Activated CD4-positive, alpha-beta T cell treated with anti-CD3 and anti-CD28 coated beads, Interleukin-2, amount 10 ng/mL, durations not matched to agents 24 days and 14 days (primary cell): ENCODE measurements at regions not wholly inside any gene's neighbourhood (a gene's known extent, or its start where the extent isn't known, plus 50 kb on each side); places are given as distances from the start of the nearest gene placed in this dataset.
"Not testable (repeated sequence)": the region's sequence is repeated elsewhere in the genome, so short reads cannot be mapped to it uniquely, and the experiment has no call there.

Experiments
- DNase-seq: peaks from one replicate; pipeline ENCODE4 v3.0.0; 2022
- H3K27ac Mint-ChIP-seq: one replicate; pipeline ENCODE4 v1.8.0; 2022; ENCODE audit warnings: mild to moderate bottlenecking, mixed read lengths
- H3K27me3 Mint-ChIP-seq: one replicate; pipeline ENCODE4 v1.8.0; 2022; ENCODE audit warnings: mixed read lengths
- H3K36me3 Mint-ChIP-seq: one replicate; pipeline ENCODE4 v1.8.0; 2022; ENCODE audit warnings: low read depth, mild to moderate bottlenecking, mixed read lengths
- H3K4me1 Mint-ChIP-seq: one replicate; pipeline ENCODE4 v1.8.0; 2021; ENCODE audit warnings: mixed read lengths
- H3K4me3 Mint-ChIP-seq: one replicate; pipeline ENCODE4 v1.8.0; 2022; ENCODE audit warnings: mild to moderate bottlenecking, moderate library complexity, mixed read lengths
- H3K9me3 Mint-ChIP-seq: one replicate; pipeline ENCODE4 v1.8.0; 2021; ENCODE audit warnings: mixed read lengths
- intact Hi-C: fragments of 100-400 bp; cut with micrococcal nuclease; formaldehyde crosslinking; loops from one replicate; pipeline ENCODE4 v1.15.1; 2023

DNA sequence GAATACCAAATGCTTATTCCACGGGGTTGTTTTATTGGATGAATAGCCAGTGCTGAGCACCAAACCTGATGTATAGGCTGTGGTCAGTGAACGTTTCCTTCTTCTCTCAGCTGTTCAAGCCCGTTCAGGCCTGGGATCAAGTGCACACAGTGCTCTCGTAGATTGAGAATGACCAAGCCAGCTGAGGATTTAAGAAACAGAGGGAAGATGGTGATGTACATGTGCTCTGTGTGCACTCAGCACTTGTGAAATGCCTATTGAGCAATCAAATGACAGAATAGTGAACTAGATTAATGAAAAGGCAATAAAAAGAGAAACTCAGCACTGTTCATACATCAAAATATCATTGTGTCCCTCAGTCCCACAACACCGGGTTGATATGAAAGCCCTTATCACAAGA is 302.5 kb downstream of the BMPER start:
- peaks cover 5% of the 10 kb centered on the region for H3K9me3 Mint-ChIP-seq
- H3K4me3 Mint-ChIP-seq: no peak overlapping the region
- intact Hi-C loops: no loop called here

DNA sequence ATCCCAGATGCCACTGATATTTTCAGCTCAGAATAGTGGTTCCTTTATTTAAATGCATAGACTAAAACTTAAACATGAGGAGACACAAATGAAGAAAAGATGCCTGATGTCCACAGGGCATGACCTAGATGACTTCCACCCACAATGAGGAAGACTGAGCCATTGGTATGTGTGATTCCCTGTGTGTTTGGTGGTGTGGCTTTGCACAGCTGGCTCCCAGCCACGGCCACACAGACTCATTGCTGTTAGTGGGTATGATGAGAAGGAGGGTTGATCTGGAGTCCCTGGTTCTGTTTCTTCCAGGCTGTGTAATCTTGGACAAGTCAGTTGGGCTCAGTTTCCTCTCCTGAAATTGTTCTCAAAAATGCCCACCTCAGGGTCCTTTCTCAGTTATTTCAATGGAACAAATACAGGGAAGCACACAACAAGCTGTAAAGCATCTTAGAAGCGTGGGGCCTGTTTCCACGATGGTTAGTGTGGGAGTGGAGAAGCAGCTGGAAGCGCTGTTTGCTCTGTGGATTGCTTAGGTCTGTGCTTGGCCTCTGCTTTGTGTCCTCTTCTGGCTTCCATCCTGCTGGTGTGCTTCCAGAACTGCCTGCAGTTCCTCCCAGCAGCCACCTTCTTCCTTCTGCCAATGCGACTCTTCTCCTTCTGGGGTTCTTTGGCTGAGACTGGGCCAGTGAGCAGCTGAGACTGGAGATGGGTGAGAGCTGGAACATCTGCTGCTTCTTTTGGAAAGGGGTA is 303.7 kb downstream of the BMPER start:
- Mint-ChIP-seq H3K36me3 (no peaks in the 10 kb centered on the region), H3K4me3 (no peak overlapping the region), H3K9me3 (peaks cover 7% of the 10 kb centered on the region), H3K4me1 (no peaks in the 10 kb centered on the region), H3K27ac (no peak overlapping the region), H3K27me3 (no peaks in the 10 kb centered on the region)
- DNase-seq: peak; percentile 34
- intact Hi-C loops: no loop called here

More for the DNA sequence above, 302.5 kb downstream of the BMPER start:
- Mint-ChIP-seq H3K36me3 (no peaks in the 10 kb centered on the region), H3K27me3 (no peaks in the 10 kb centered on the region), H3K27ac (no peak overlapping the region), H3K4me1 (no peaks in the 10 kb centered on the region)
- no peak for DNase-seq

DNA sequence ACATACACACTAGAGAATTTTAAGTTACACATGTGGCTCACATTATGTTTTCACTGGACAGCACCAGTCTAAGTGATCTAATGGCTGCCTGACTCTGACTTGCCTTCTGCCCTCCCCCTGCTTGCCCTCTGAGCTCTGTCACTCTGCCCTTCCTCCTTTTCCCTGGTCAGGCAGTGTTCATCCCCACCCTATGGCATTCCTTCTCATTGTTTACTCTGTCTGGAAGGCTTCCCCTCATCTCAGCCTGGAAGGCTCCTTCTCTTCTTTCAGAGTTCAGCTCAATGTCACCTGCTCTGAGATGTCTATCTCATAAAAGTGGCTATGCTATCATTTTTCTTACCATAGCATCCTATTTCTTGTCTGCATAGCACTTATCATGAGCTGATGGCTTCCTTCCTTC is 305.7 kb downstream of the BMPER start:
- intact Hi-C loops: no loop called here
- Mint-ChIP-seq H3K4me3 (no peak overlapping the region), H3K9me3 (peaks cover 15% of the 10 kb centered on the region), H3K27me3 (no peaks in the 10 kb centered on the region), H3K36me3 (no peaks in the 10 kb centered on the region), H3K4me1 (no peaks in the 10 kb centered on the region), H3K27ac (no peak overlapping the region)
- peak; percentile 26 for DNase-seq

DNA sequence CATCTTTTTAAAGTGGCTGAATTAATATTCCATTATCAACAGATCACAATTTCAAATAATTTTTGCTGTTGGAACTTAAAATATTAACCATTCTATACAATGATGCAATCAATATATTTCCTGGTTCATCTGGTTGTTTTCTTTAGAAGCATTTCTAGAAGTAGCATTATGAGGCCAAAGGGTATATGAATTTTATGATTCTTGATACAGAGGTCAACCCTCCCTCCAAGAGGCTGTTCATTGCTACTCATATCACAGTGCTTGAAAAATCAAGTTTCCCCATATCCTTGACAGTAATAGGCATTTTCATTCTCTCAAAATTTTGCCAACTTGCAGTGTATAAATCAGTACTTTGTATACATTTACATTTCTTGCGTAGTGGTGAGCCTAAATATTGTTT is 312.6 kb downstream of the BMPER start:
- Mint-ChIP-seq H3K36me3 (no peaks in the 10 kb centered on the region), H3K27me3 (no peaks in the 10 kb centered on the region), H3K27ac (no peak overlapping the region), H3K4me3 (no peak overlapping the region), H3K4me1 (no peaks in the 10 kb centered on the region), H3K9me3 (peaks cover 9% of the 10 kb centered on the region)
- DNase-seq: no peak
- intact Hi-C loops: no loop called here

DNA sequence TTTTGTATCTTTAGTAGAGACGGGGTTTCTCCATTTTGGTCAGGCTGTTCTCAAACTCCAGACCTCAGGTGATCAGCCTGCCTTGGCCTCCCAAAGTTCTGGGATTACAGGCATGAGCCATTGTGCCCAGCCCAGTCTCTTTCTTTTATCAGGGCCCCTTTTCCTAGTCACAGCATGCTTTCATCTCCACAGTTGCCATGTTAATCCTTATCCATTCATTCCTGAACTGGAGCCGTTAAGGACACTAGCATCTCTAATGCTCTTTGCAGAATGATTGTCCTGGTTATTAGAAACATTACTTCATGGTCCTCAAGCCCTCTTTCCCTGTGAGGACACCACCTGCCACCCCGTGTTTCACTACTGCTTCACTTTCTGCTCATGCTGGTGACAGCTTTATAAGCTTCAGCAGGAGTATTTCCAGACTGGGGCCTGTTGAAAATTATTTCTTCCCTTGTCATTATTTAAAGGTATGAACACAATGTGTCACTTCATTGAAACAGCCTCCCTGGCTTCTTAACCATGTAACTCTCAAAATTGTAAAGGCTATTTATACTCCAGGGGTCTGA is 313.9 kb downstream of the BMPER start:
- Mint-ChIP-seq H3K4me3 (no peak overlapping the region), H3K9me3 (peaks cover 9% of the 10 kb centered on the region), H3K4me1 (no peaks in the 10 kb centered on the region), H3K27ac (no peak overlapping the region), H3K27me3 (no peaks in the 10 kb centered on the region), H3K36me3 (no peaks in the 10 kb centered on the region)
- DNase-seq: no peak
- intact Hi-C loops: no loop called here

DNA sequence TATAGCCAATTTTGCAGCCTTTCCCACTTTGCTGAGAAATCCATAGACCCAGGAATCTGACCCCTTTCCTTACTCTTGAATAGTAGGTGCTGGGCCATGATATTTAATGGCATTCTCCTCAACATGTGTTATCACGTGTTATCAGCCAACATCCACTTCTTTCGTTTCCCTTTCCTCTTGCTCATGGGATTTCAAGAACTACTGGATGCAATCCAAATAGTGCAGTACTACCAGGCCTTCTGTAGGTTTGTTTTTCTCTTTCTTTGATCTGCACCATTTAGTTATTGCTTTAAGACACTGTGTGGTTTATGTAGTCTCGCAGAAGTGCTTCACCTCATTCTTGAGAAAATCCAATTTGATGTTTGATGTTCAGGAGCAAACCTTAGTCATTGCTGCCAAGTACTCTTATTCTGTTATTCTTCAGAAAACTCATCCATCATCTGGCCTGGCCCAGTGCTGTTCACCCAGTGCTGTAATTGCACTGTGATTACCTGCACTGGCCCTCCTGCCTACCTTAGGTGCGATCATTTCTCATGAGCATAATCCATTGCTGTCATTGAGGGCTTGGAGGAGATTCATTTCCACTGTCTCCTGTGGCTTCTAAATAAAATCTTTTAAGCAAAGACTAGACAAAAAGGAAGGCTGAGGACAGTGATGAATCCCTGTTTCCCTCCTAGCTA is 315.3 kb downstream of the BMPER start:
- no peaks in the 10 kb centered on the region for H3K4me1 Mint-ChIP-seq
- H3K4me3 Mint-ChIP-seq: no peak overlapping the region

DNA sequence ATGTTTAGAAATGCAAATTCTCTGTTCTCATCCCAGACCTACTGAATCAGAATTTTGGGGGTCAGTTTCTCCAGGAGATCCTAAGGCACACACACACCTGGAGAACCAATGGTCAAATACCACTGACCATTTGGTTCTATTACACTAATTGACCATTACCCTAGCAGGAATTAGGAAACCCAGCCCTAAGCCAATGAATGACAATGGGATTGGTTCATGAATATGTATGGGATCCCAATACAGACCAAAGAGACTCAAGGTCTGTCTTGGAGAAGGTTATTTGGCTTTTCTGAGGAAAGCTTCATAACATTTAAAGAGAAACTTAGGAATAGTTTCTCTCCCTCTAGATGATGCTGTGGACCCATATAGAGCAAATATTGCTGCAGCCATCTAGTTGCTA is 317.0 kb downstream of the BMPER start:
- intact Hi-C loops: no loop called here
- Mint-ChIP-seq H3K4me3 (no peak overlapping the region), H3K27me3 (no peaks in the 10 kb centered on the region), H3K36me3 (no peaks in the 10 kb centered on the region), H3K27ac (no peak overlapping the region), H3K9me3 (no peaks in the 10 kb centered on the region), H3K4me1 (no peaks in the 10 kb centered on the region)
- no peak for DNase-seq

More for the DNA sequence above, 315.3 kb downstream of the BMPER start:
- DNase-seq: no peak
- intact Hi-C loops: no loop called here
- Mint-ChIP-seq H3K27ac (no peak overlapping the region), H3K9me3 (peaks cover 2% of the 10 kb centered on the region), H3K27me3 (no peaks in the 10 kb centered on the region), H3K36me3 (no peaks in the 10 kb centered on the region)

DNA sequence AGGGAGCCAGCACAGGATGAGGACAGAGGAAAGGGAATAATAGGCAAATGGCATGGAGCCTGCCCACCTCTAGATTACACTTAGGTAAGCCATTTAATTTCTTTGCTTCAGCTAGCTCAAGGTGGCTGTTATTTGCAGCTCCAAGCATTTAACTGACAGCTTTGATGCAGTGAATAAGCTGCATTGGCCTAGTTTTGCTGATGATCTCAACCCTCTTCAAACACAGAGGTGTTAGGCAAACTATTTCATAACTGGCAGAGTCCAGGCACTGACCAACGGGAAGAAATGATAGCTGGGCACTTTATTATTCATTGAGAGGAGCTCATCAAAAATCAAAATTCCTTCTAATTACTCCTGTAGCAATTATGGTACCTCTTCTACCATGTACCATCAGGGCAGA is 317.4 kb downstream of the BMPER start:
- H3K36me3 Mint-ChIP-seq: no peaks in the 10 kb centered on the region
- no peaks in the 10 kb centered on the region for H3K9me3 Mint-ChIP-seq
- DNase-seq: no peak
- no peaks in the 10 kb centered on the region for H3K4me1 Mint-ChIP-seq
- intact Hi-C loops: no loop called here
- H3K4me3 Mint-ChIP-seq: no peak overlapping the region
- no peak overlapping the region for H3K27ac Mint-ChIP-seq
- H3K27me3 Mint-ChIP-seq: no peaks in the 10 kb centered on the region

DNA sequence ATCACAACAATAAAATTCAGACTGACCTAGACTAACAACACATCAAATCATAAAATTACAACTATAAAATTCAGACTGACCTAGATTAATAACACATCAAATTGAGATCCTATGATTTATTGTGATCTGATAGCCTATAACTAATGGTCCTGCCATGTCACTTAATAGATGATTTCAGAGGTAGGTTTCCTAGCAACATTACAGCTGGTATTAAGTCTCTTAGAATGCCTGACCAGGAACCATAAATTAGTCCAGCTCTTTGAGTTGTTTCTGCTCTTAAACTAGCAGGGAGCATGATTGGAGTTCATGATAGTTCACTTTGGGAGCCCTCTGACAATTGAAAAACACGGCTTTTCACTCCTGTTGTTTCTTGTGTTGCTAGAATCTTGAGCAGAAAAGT is 318.9 kb downstream of the BMPER start:
- Mint-ChIP-seq H3K27ac (no peak overlapping the region), H3K27me3 (no peaks in the 10 kb centered on the region), H3K9me3 (no peaks in the 10 kb centered on the region), H3K36me3 (no peaks in the 10 kb centered on the region), H3K4me3 (no peak overlapping the region), H3K4me1 (no peaks in the 10 kb centered on the region)
- intact Hi-C loops: no loop called here
- DNase-seq: no peak

DNA sequence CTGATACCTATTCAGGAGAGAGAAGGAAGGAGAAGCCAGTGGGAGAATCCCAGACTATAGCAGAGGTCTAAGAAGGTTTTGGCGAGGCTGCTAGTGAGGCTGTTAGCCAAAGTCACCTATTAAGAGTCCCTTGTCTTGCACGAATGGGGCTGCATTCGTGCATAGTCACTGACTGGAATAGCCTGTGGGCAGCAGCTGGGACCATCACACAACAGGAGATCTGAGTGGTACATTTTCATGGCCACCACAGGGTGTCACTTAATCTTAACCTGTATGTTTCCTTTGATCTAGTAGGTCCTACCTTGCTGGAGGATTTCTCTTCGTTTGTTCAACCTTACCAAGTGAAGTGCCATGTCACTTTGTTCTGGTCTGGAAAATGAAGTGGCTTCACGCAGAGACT is 319.9 kb downstream of the BMPER start:
- H3K4me3 Mint-ChIP-seq: no peak overlapping the region
- no peaks in the 10 kb centered on the region for H3K36me3 Mint-ChIP-seq
- H3K27ac Mint-ChIP-seq: no peak overlapping the region
- no peaks in the 10 kb centered on the region for H3K9me3 Mint-ChIP-seq
- DNase-seq: no peak
- intact Hi-C loops: no loop called here
- H3K4me1 Mint-ChIP-seq: no peaks in the 10 kb centered on the region
- H3K27me3 Mint-ChIP-seq: no peaks in the 10 kb centered on the region

DNA sequence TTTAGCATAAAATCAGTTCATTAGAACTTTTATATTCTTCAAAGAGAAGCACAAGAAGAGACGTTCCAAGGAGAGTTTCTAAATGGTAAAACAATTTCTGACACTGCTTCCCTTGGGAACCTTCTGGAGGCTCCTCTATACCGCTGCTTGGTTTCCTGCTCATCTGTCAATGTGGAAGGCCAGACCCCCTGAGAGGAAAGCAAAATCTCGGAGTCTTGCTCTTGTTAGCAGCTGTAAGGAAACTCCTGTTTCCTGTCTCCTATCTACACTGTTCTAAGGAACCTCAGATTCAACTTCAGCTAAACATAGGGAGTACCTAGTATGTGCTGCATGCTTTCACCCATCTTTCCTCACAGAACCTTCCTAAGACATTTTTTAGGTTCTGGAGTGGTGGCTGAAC is 322.2 kb downstream of the BMPER start:
- H3K4me1 Mint-ChIP-seq: no peaks in the 10 kb centered on the region
- no peaks in the 10 kb centered on the region for H3K36me3 Mint-ChIP-seq
- no peak overlapping the region for H3K4me3 Mint-ChIP-seq
- H3K27ac Mint-ChIP-seq: no peak overlapping the region
- H3K27me3 Mint-ChIP-seq: no peaks in the 10 kb centered on the region
- intact Hi-C loops: no loop called here
- H3K9me3 Mint-ChIP-seq: no peaks in the 10 kb centered on the region
- no peak for DNase-seq

DNA sequence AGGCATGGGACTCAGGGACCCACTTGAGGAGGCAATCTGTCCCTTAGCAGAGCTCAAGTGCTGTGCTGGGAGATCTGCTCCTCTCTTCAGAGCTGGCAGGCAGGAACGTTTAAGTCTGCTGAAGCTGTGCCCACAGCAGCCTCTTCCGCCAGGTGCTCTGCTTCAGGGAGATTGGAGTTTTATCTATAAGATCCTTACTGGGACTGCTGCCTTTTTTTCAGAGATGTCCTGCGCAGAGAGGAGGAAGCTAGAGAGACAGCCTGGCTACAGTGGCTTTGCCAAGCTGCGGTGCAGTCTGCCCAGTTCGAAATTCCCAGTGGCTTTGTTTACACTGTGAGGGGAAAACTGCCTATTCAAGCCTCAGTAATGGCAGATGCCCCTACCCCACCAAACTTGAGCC is 329.8 kb downstream of the BMPER start:
- H3K36me3 Mint-ChIP-seq, H3K27ac Mint-ChIP-seq, H3K9me3 Mint-ChIP-seq, DNase-seq, intact Hi-C loops, H3K4me3 Mint-ChIP-seq, H3K4me1 Mint-ChIP-seq, H3K27me3 Mint-ChIP-seq: not testable (repeated sequence)

DNA sequence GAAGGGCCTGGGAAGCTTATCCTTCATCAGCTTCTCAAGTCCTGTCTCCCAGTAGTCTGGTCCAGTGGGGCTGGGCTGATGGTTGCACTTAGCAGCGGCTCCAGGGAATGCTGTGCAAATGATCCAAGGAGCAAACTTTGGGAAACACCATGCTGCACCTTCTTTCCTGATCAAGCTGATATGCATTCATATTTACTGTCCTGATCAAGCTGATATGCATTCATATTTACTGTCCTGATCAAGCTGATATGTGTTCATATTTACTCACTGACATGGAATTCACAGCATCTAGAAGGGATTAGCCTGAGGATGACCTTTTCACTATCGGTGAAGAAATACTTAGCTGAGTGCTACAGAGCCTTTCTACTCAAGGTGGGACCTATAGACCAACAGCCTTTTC is 330.7 kb downstream of the BMPER start:
- Mint-ChIP-seq H3K27ac (no peak overlapping the region), H3K4me1 (no peaks in the 10 kb centered on the region), H3K9me3 (no peaks in the 10 kb centered on the region), H3K36me3 (no peaks in the 10 kb centered on the region), H3K27me3 (no peaks in the 10 kb centered on the region), H3K4me3 (no peak overlapping the region)
- intact Hi-C loops: no loop called here
- DNase-seq: no peak

DNA sequence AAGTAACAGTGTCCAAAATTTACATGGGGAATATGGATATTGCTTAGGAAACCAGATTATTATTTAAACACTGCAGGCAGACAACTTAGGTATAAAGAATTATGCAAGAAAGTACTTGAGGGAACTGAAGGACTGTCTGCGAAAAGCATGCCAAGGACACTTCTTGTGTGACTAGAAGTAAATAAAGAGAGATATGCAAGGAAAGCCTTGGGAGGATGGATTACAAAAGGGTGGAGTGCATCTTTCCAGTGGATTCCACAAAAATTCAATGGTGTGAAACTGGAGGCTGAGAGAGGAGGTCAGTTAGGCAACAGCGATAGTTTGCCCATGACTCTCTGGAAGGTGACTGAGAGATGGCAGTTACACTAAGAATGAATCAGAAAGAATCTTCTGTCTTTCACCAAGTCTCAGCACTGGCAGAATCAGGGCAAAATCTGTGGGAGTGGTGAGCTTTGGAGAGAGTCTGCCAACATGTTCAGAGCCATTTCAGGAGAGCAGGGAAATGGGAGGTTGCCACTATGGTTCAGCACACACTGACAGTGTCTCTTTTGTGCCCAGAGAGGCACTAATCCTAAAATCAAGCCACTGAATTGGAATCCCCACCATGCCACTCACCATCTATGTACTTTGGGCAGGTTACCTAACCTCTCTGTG is 331.6 kb downstream of the BMPER start:
- H3K36me3 Mint-ChIP-seq: no peaks in the 10 kb centered on the region
- DNase-seq: no peak
- no peaks in the 10 kb centered on the region for H3K27me3 Mint-ChIP-seq
- H3K9me3 Mint-ChIP-seq: no peaks in the 10 kb centered on the region
- H3K27ac Mint-ChIP-seq: no peak overlapping the region
- H3K4me1 Mint-ChIP-seq: no peaks in the 10 kb centered on the region
- intact Hi-C loops: no loop called here
- H3K4me3 Mint-ChIP-seq: no peak overlapping the region
